GM12878 (cell line): ENCODE measurements at regions not wholly inside any gene's neighbourhood (a gene's known extent, or its start where the extent isn't known, plus 50 kb on each side); places are given as distances from the start of the nearest gene placed in this dataset.

Experiments
- ATAC-seq: fragments of 200-7000 bp; cut with Tn5 transposase; 3 replicates; pipeline ENCODE4 v1.9.1; 2020; ENCODE audit warnings: mild to moderate bottlenecking, moderate library complexity
- BruUV-seq: library from RNA; stranded (reverse); fragments of 400-500 nt; replicated peaks from 2 replicates; lab custom pipeline; 2021; lab: Mats Ljungman, UMichigan
- CTCF ChIA-PET: fragments of 300-600 bp; sonication (Branson Sonifier 250); formaldehyde crosslinking; extraction: SDS; loops from one replicate; lab custom pipeline; 2021; ENCODE audit warnings: inconsistent platforms; lab: Yijun Ruan, JAX
- POLR2A ChIA-PET: fragments of 350-600 bp; formaldehyde crosslinking; extraction: SDS; loops from one replicate; lab custom pipeline; 2021; ENCODE audit warnings: inconsistent platforms; lab: Charles Lee
- RAD21 ChIA-PET: fragments of 300-600 bp; sonication (Branson Sonifier 250); formaldehyde crosslinking; loops from one replicate; lab custom pipeline; 2023; ENCODE audit warnings: antibody characterized with exemption; ENCODE audit not compliant: unreplicated experiment; lab: Charles Lee
- SMC1A ChIA-PET: fragments of 300-600 bp; sonication (Branson Sonifier 250); formaldehyde crosslinking; loops from one replicate; lab custom pipeline; 2023; ENCODE audit not compliant: unreplicated experiment, uncharacterized antibody; lab: Charles Lee
- DNase-seq: peaks from one replicate; pipeline ENCODE4 v3.0.0-alpha.2; 2011; ENCODE audit warnings: low read depth, low spot score
- FAIRE-seq: peaks from 3 replicates; lab custom pipeline; 2011; peaks lifted over from hg19 to GRCh38; lab: Jason Lieb, UNC
- H2AFZ ChIP-seq: 2 replicates; pipeline ENCODE4 v1.6.0; 2011; ENCODE audit warnings: low read depth, low read length, control low read depth; ENCODE audit not compliant: control insufficient read depth
- H3K27ac ChIP-seq: 2 replicates; pipeline ENCODE4 v1.5.1; 2011; ENCODE audit warnings: control low read depth; ENCODE audit not compliant: control insufficient read depth, insufficient read depth
- H3K27me3 ChIP-seq, 2 experiments: replicated peaks in 1 of 2; 2 replicates each; pipeline versions ENCODE4 v1.6.0 to v1.6.1; 2011; ENCODE audit warnings: low read length in 1 of 2; ENCODE audit not compliant: control insufficient read depth in 2 of 2, insufficient read depth in 2 of 2
- H3K36me3 ChIP-seq, 2 experiments: 2 replicates each; pipeline ENCODE4 v1.5.1; 2011; ENCODE audit warnings: low read length in 1 of 2; ENCODE audit not compliant: control insufficient read depth in 2 of 2, insufficient read depth in 2 of 2
- H3K4me1 ChIP-seq: 2 replicates; pipeline ENCODE4 v1.6.1; 2011; ENCODE audit warnings: mild to moderate bottlenecking, low read length, moderate library complexity, mixed read lengths; ENCODE audit not compliant: control insufficient read depth, insufficient read depth
- H3K4me2 ChIP-seq: 2 replicates; pipeline ENCODE4 v1.6.0; 2011; ENCODE audit warnings: control low read depth; ENCODE audit not compliant: control insufficient read depth, insufficient read depth
- H3K4me3 ChIP-seq: fragments of 200-600 bp; sonication (generic); 2 replicates; pipeline ENCODE4 v1.5.1; 2016
- H3K79me2 ChIP-seq: 2 replicates; pipeline ENCODE4 v1.6.0; 2011; ENCODE audit warnings: low read length; ENCODE audit not compliant: control insufficient read depth, insufficient read depth
- H3K9ac ChIP-seq: 2 replicates; pipeline ENCODE4 v1.8.0; 2011; ENCODE audit warnings: low read length, control low read depth, mixed read lengths; ENCODE audit not compliant: control insufficient read depth, insufficient read depth
- H3K9me3 ChIP-seq: replicated peaks from 3 replicates; pipeline ENCODE4 v1.5.1; 2011; ENCODE audit warnings: mild to moderate bottlenecking, low read length; ENCODE audit not compliant: control insufficient read depth, insufficient read depth
- H4K20me1 ChIP-seq: 2 replicates; pipeline ENCODE4 v1.6.0; 2011; ENCODE audit not compliant: control insufficient read depth, insufficient read depth
- CBFB ChIP-seq: IDR thresholded peaks from 2 replicates; pipeline ENCODE4 v1.6.1; 2016; ENCODE audit warnings: antibody characterized with exemption, low read depth
- ESRRA ChIP-seq: IDR thresholded peaks from 2 replicates; pipeline ENCODE4 v1.6.1; 2012; ENCODE audit warnings: mild to moderate bottlenecking, low read length, improper control_type of control experiment
- EZH2 ChIP-seq: IDR thresholded peaks from 2 replicates; pipeline ENCODE4 v1.6.1; 2012; ENCODE audit warnings: low read depth, mild to moderate bottlenecking, control low read depth, inconsistent platforms, low read length, borderline replicate concordance; ENCODE audit not compliant: control insufficient read depth
- GABPA ChIP-seq: IDR thresholded peaks from 2 replicates; pipeline ENCODE4 v1.6.1; 2014; ENCODE audit warnings: antibody characterized with exemption, low read depth, mild to moderate bottlenecking, inconsistent platforms
- HCFC1 ChIP-seq: fragments of 150-350 bp; IDR thresholded peaks from 2 replicates; pipeline ENCODE4 v1.6.1; 2014; ENCODE audit warnings: low read length
- HDAC6 ChIP-seq: fragments of 200-600 bp; sonication (generic); IDR thresholded peaks from one replicate; pipeline ENCODE4 v1.8.0; 2017; ENCODE audit warnings: antibody characterized with exemption; ENCODE audit not compliant: unreplicated experiment
- MTA3 ChIP-seq: IDR thresholded peaks from 2 replicates; pipeline ENCODE4 v1.6.1; 2012; ENCODE audit warnings: low read length, inconsistent platforms, borderline replicate concordance
- PAX8 ChIP-seq: fragments of 450-650 bp; IDR thresholded peaks from 2 replicates; pipeline ENCODE4 v1.6.1; 2017; ENCODE audit warnings: mild to moderate bottlenecking, moderate library complexity
- RFX5 ChIP-seq: IDR thresholded peaks from 2 replicates; pipeline ENCODE4 v1.6.1; 2011; ENCODE audit warnings: low read depth, low read length, improper control_type of control experiment
- ZSCAN29 ChIP-seq: fragments of 450-650 bp; IDR thresholded peaks from 2 replicates; pipeline ENCODE4 v1.6.1; 2017; ENCODE audit warnings: mild to moderate bottlenecking, moderate library complexity
- WGBS: methylation state at CpG from one replicate; pipeline ENCODE4 v1.1.6; 2016; ENCODE audit warnings: low lambda C conversion rate; ENCODE audit not compliant: insufficient replicate concordance, insufficient coverage; ENCODE audit errors: missing lambda C conversion rate; 5-methylcytosine and 5-hydroxymethylcytosine counted together
- in situ Hi-C: fragments of 300-500 bp; cut with MboI; formaldehyde crosslinking; loops from 9 replicates; pipeline ENCODE4 v1.14.3; 2018; ENCODE audit warnings: mixed read lengths
- intact Hi-C: fragments of 100-400 bp; cut with micrococcal nuclease; formaldehyde crosslinking; loops from one replicate; pipeline ENCODE4 v1.14.2; 2022; ENCODE audit not compliant: unreplicated experiment
- TF ChIP-seq, protein P1 (sequence below): IDR thresholded peaks from 2 replicates; pipeline ENCODE4 v1.6.1; 2012; ENCODE audit warnings: low read depth, low read length, improper control_type of control experiment
- TF ChIP-seq, protein P2 (sequence below): fragments of 450-650 bp; formaldehyde crosslinking; IDR thresholded peaks from 2 replicates; pipeline ENCODE4 v1.4.0; 2020; ENCODE audit warnings: mild to moderate bottlenecking, moderate library complexity
- TF ChIP-seq, protein P3 (sequence below): fragments of 450-650 bp; conservative IDR thresholded peaks from 2 replicates; pipeline ENCODE4 v1.6.1; 2017; ENCODE audit warnings: mild to moderate bottlenecking, moderate library complexity

DNA sequence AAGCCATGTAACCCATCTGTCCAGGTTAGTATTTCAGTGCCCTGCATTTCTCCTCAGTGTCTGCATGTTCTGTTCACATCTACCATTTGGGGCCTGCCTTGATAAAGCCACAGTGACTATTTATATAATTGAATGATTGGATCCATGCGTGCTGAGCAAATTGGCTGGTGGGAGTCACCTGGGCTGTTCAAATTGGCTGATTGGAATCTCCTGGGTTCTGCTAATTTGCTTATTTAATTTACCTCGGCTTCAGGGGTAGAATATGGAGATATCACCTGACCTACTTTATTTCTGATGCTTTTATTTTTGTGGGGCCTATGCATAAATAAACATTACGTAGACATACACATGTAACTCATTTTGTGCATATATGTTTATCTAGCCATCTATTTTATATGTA is 167.7 kb downstream of the ZNF486 start:
- POLR2A ChIA-PET = no interaction called here
- no TSS peak for BruUV-seq

DNA sequence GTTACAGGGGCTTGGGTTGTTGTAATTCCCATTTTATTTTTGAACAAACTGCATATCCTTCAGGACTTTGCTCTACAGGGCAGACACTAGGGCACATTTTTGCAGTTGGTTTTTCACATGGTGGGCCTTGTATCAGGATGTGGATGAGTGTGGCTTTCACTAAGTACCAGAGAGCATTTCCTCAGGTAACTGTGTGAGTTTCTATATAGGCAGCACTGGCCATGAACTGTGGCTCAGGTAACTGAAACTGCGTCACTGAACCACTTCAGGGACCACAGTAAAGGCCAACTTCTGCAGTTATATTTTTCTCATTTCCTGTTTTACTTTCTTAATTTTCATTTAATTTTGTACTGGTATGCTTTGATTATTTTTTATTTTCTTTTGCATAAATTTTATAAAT is 166.5 kb downstream of the ZNF486 start:
- Histone ChIP-seq H2AFZ (no peak overlapping the region), H3K79me2 (no peaks in the 10 kb centered on the region), H4K20me1 (no peaks in the 10 kb centered on the region), H3K36me3 (no peaks in the 10 kb centered on the region), H3K4me2 (no peak overlapping the region), H3K9ac (no peak overlapping the region), H3K27me3 (no peaks in the 10 kb centered on the region), H3K4me1 (no peaks in the 10 kb centered on the region), H3K27ac (no peak overlapping the region), H3K4me3 (no peak overlapping the region), H3K9me3 (no peaks in the 10 kb centered on the region; the same call in 2 of the 3 replicates)
- no TSS peak for BruUV-seq
- RAD21 ChIA-PET = no interaction called here
- in situ Hi-C loops (no loop called here), intact Hi-C loops (no loop called here)
- 0% methylated on average over 1 of the region's 1 CpG for WGBS
- DNase-seq (no peak), ATAC-seq (no peak), FAIRE-seq (no peak)
- CTCF ChIA-PET = no interaction called here
- POLR2A ChIA-PET = no interaction called here
- SMC1A ChIA-PET = no interaction called here
- TF ChIP-seq EZH2 (no peak), RFX5 (no peak), HCFC1 (no peak), PAX8 (no peak), ESRRA (no peak), MTA3 (no peak), HDAC6 (no peak), ZSCAN29 (no peak)
- TF ChIP-seq, protein P1, sequence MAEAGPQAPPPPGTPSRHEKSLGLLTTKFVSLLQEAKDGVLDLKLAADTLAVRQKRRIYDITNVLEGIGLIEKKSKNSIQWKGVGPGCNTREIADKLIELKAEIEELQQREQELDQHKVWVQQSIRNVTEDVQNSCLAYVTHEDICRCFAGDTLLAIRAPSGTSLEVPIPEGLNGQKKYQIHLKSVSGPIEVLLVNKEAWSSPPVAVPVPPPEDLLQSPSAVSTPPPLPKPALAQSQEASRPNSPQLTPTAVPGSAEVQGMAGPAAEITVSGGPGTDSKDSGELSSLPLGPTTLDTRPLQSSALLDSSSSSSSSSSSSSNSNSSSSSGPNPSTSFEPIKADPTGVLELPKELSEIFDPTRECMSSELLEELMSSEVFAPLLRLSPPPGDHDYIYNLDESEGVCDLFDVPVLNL = no peak
- TF ChIP-seq, protein P2, sequence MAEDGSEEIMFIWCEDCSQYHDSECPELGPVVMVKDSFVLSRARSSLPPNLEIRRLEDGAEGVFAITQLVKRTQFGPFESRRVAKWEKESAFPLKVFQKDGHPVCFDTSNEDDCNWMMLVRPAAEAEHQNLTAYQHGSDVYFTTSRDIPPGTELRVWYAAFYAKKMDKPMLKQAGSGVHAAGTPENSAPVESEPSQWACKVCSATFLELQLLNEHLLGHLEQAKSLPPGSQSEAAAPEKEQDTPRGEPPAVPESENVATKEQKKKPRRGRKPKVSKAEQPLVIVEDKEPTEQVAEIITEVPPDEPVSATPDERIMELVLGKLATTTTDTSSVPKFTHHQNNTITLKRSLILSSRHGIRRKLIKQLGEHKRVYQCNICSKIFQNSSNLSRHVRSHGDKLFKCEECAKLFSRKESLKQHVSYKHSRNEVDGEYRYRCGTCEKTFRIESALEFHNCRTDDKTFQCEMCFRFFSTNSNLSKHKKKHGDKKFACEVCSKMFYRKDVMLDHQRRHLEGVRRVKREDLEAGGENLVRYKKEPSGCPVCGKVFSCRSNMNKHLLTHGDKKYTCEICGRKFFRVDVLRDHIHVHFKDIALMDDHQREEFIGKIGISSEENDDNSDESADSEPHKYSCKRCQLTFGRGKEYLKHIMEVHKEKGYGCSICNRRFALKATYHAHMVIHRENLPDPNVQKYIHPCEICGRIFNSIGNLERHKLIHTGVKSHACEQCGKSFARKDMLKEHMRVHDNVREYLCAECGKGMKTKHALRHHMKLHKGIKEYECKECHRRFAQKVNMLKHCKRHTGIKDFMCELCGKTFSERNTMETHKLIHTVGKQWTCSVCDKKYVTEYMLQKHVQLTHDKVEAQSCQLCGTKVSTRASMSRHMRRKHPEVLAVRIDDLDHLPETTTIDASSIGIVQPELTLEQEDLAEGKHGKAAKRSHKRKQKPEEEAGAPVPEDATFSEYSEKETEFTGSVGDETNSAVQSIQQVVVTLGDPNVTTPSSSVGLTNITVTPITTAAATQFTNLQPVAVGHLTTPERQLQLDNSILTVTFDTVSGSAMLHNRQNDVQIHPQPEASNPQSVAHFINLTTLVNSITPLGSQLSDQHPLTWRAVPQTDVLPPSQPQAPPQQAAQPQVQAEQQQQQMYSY (CRISPR knock-in tag) = no peak

More for the DNA sequence above, 167.7 kb downstream of the ZNF486 start:
- Histone ChIP-seq H3K4me3 (no peak overlapping the region), H3K27me3 (no peaks in the 10 kb centered on the region), H3K9ac (no peak overlapping the region), H3K4me1 (no peaks in the 10 kb centered on the region), H2AFZ (no peak overlapping the region), H4K20me1 (no peaks in the 10 kb centered on the region), H3K27ac (no peak overlapping the region), H3K4me2 (no peak overlapping the region), H3K9me3 (no peaks in the 10 kb centered on the region; the same call in 2 of the 3 replicates), H3K79me2 (no peaks in the 10 kb centered on the region), H3K36me3 (no peaks in the 10 kb centered on the region)
- intact Hi-C loops (no loop called here), in situ Hi-C loops (no loop called here)
- ChIA-PET RAD21 (no interaction called here), SMC1A (no interaction called here), CTCF (no interaction called here)
- WGBS = 41% methylated on average over 3 of the region's 3 CpGs
- no peak for ATAC-seq
- TF ChIP-seq, protein P3, sequence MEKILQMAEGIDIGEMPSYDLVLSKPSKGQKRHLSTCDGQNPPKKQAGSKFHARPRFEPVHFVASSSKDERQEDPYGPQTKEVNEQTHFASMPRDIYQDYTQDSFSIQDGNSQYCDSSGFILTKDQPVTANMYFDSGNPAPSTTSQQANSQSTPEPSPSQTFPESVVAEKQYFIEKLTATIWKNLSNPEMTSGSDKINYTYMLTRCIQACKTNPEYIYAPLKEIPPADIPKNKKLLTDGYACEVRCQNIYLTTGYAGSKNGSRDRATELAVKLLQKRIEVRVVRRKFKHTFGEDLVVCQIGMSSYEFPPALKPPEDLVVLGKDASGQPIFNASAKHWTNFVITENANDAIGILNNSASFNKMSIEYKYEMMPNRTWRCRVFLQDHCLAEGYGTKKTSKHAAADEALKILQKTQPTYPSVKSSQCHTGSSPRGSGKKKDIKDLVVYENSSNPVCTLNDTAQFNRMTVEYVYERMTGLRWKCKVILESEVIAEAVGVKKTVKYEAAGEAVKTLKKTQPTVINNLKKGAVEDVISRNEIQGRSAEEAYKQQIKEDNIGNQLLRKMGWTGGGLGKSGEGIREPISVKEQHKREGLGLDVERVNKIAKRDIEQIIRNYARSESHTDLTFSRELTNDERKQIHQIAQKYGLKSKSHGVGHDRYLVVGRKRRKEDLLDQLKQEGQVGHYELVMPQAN = no peak
- no peak for TF ChIP-seq CBFB
- no peak for TF ChIP-seq GABPA
- FAIRE-seq = no peak
- DNase-seq = no peak
